Thyroid gland (tissue), 4 donors: ENCODE measurements at regions not wholly inside any gene's neighbourhood (a gene's known extent, or its start where the extent isn't known, plus 50 kb on each side); places are given as distances from the start of the nearest gene placed in this dataset.
"Not testable (repeated sequence)": the region's sequence is repeated elsewhere in the genome, so short reads cannot be mapped to it uniquely, and the experiment has no call there.

ENCODE experiments used
- DNase-seq, 2 donors: peaks; one replicate each; pipeline ENCODE4 v3.0.0-alpha.2; 2019
- H3K27ac ChIP-seq, 3 donors: fragments of 200-600 bp; sonication (generic); 1 replicate in 2 of 3; 2 replicates in 1 of 3; pipeline ENCODE4 v1.5.1; 2016 to 2019; ENCODE audit warnings: mild to moderate bottlenecking in 1 of 3, moderate library complexity in 1 of 3
- H3K27me3 ChIP-seq: fragments of 200-600 bp; sonication (generic); one replicate; pipeline ENCODE4 v1.5.1; 2019
- H3K36me3 ChIP-seq, 2 donors: fragments of 200-600 bp; sonication (generic); one replicate each; pipeline ENCODE4 v1.5.1; 2016 to 2019
- H3K4me1 ChIP-seq, 2 donors: fragments of 200-600 bp; sonication (generic); one replicate each; pipeline ENCODE4 v1.5.1; 2017 to 2019
- H3K4me3 ChIP-seq, 3 donors: fragments of 200-600 bp; sonication (generic); replicated peaks in 1 of 3; 1 replicate in 2 of 3; 2 replicates in 1 of 3; pipeline ENCODE4 v1.5.1; 2016; ENCODE audit warnings: mild to moderate bottlenecking in 1 of 3
- H3K9me3 ChIP-seq: fragments of 200-600 bp; sonication (generic); one replicate; pipeline ENCODE4 v1.5.1; 2017
- CTCF ChIP-seq, 6 experiments: fragments of 200-600 bp in 3 of 6; fragments of 450-650 bp in 3 of 6; sonication (generic) in 3 of 6; IDR thresholded peaks; one replicate each; pipeline ENCODE4 v1.5.1; 2016 to 2019; ENCODE audit warnings: antibody characterized with exemption in 6 of 6, mild to moderate bottlenecking in 2 of 6, inconsistent platforms in 1 of 6, moderate library complexity in 1 of 6
- POLR2A ChIP-seq, 2 donors: fragments of 450-650 bp; IDR thresholded peaks; one replicate each; pipeline ENCODE4 v1.6.1; 2017; ENCODE audit warnings: antibody characterized with exemption in 2 of 2, mild to moderate bottlenecking in 2 of 2, moderate library complexity in 1 of 2
- WGBS, 2 donors: methylation state at CpG; one replicate each; pipeline ENCODE4 v1.1.5; 2017; 5-methylcytosine and 5-hydroxymethylcytosine counted together
- intact Hi-C: fragments of 100-400 bp; cut with DNase I; formaldehyde crosslinking; loops from one replicate; pipeline ENCODE4 v1.15.1; 2023

- Histone ChIP-seq H3K27me3 (no peaks in the 10 kb centered on the region), H3K36me3 (no peaks in the 10 kb centered on the region), H3K4me1 (no peaks in the 10 kb centered on the region), H3K27ac (no peak overlapping the region), H3K9me3 (no peaks in the 10 kb centered on the region), H3K4me3 (no peak overlapping the region)
- TF ChIP-seq POLR2A (IDR thresholded peaks at IDR 0.05) (no peak), CTCF (IDR thresholded peaks at IDR 0.05) (no peak)
- intact Hi-C loops: no loop called here
- no peak for DNase-seq
These were observed 108.5 kb downstream of the RSL24D1 start for GRCh38 chr15:55088207-55088606.

GRCh38 chr15:55084673-55085072 lies 112.1 kb downstream of the RSL24D1 start:
- no peaks in the 10 kb centered on the region for H3K27me3 ChIP-seq
- no peak overlapping the region for H3K4me3 ChIP-seq
- 80 to 81% methylated on average over 3 of the region's 3 CpGs for WGBS, 2 donors
- no peaks in the 10 kb centered on the region for H3K4me1 ChIP-seq
- no peak for TF ChIP-seq POLR2A (IDR thresholded peaks at IDR 0.05)
- no peak for TF ChIP-seq CTCF (IDR thresholded peaks at IDR 0.05)
- H3K27ac ChIP-seq: no peak overlapping the region
- no peaks in the 10 kb centered on the region for H3K9me3 ChIP-seq
- no peak for DNase-seq
- intact Hi-C loops: no loop called here
- no peaks in the 10 kb centered on the region for H3K36me3 ChIP-seq

- Histone ChIP-seq H3K27ac (no peak overlapping the region), H3K4me3 (no peak overlapping the region), H3K36me3 (no peaks in the 10 kb centered on the region), H3K4me1 (no peaks in the 10 kb centered on the region), H3K27me3 (no peaks in the 10 kb centered on the region), H3K9me3 (no peaks in the 10 kb centered on the region)
- DNase-seq: no peak
- intact Hi-C loops: no loop called here
- WGBS, 2 donors: 86 to 91% methylated on average over 3 of the region's 3 CpGs
- TF ChIP-seq CTCF (IDR thresholded peaks at IDR 0.05): no peak
- TF ChIP-seq POLR2A (IDR thresholded peaks at IDR 0.05): no peak
These were observed 112.5 kb downstream of the RSL24D1 start for GRCh38 chr15:55084216-55084615.

GRCh38 chr15:55077052-55077451 lies 119.7 kb downstream of the RSL24D1 start:
- H3K36me3 ChIP-seq, H3K9me3 ChIP-seq, DNase-seq, H3K27me3 ChIP-seq, H3K27ac ChIP-seq, H3K4me3 ChIP-seq, H3K4me1 ChIP-seq, intact Hi-C loops: not testable (repeated sequence)
- 79 to 92% methylated on average over 1 of the region's 1 CpG for WGBS, 2 donors

GRCh38 chr15:55074431-55074830 lies 122.3 kb downstream of the RSL24D1 start:
- DNase-seq: no peak
- Histone ChIP-seq H3K27ac (no peak overlapping the region), H3K4me3 (no peak overlapping the region), H3K4me1 (no peaks in the 10 kb centered on the region), H3K9me3 (no peaks in the 10 kb centered on the region), H3K36me3 (no peaks in the 10 kb centered on the region), H3K27me3 (no peaks in the 10 kb centered on the region)
- no peak for TF ChIP-seq POLR2A (IDR thresholded peaks at IDR 0.05)
- no peak for TF ChIP-seq CTCF (IDR thresholded peaks at IDR 0.05)
- intact Hi-C loops: no loop called here
- 89 to 92% methylated on average over 6 of the region's 6 CpGs for WGBS, 2 donors

GRCh38 chr15:55063970-55064369 lies 132.8 kb downstream of the RSL24D1 start:
- intact Hi-C loops: not testable (repeated sequence)

More at GRCh38 chr15:55063970-55064369, 132.8 kb downstream of the RSL24D1 start:
- WGBS, 2 donors: 94 to 96% methylated on average over 18 to 20 of the region's 20 CpGs
- H3K4me3 ChIP-seq, DNase-seq, H3K27me3 ChIP-seq, H3K27ac ChIP-seq, H3K36me3 ChIP-seq, H3K9me3 ChIP-seq, H3K4me1 ChIP-seq: not testable (repeated sequence)
